Astrocyte (in vitro differentiated cells and primary cell): ENCODE measurements at regions not wholly inside any gene's neighbourhood (a gene's known extent, or its start where the extent isn't known, plus 50 kb on each side); places are given as distances from the start of the nearest gene placed in this dataset.

Experiments used
- CTCF ChIP-seq: IDR thresholded peaks from 2 replicates; pipeline ENCODE4 v1.5.1; 2011; ENCODE audit warnings: low read depth, mild to moderate bottlenecking, inconsistent platforms, low read length, moderate library complexity; ENCODE audit not compliant: insufficient read depth
- EZH2 ChIP-seq: IDR thresholded peaks from 2 replicates; pipeline ENCODE4 v1.6.1; 2012; ENCODE audit warnings: mild to moderate bottlenecking, low read length, inconsistent platforms; ENCODE audit not compliant: insufficient read depth

- TF ChIP-seq CTCF, result no peak
- no peak for TF ChIP-seq EZH2
Measured at GRCh38 chr2:64244037-64244416, 99.8 kb upstream of the PELI1 start.
